HG03575 (cell line): ENCODE measurements at regions not wholly inside any gene's neighbourhood (a gene's known extent, or its start where the extent isn't known, plus 50 kb on each side); places are given as distances from the start of the nearest gene placed in this dataset.

Source experiments
- ATAC-seq: cut with Tn5 transposase; IDR thresholded peaks from one replicate; pipeline ENCODE4 v1.9.1; 2021; ENCODE audit not compliant: unreplicated experiment, insufficient number of reproducible peaks, low FRiP score; ENCODE audit errors: extremely low read depth

GRCh38 chr9:100914266-100914665 lies 114.3 kb upstream of the PLPPR1 start:
- ATAC-seq, result no peak

- no peak for ATAC-seq
Measured at GRCh38 chr9:100919506-100919905, 109.0 kb upstream of the PLPPR1 start.

- ATAC-seq, result no peak
Measured at GRCh38 chr9:100926366-100926765, 102.2 kb upstream of the PLPPR1 start.

GRCh38 chr9:100927763-100928162 lies 100.8 kb upstream of the PLPPR1 start:
- ATAC-seq, result no peak

GRCh38 chr9:100933656-100934055 lies 94.9 kb upstream of the PLPPR1 start:
- ATAC-seq, result no peak

GRCh38 chr9:100937382-100937781 lies 91.1 kb upstream of the PLPPR1 start:
- ATAC-seq, result no peak

- no peak for ATAC-seq
Measured at GRCh38 chr9:100938507-100938906, 90.0 kb upstream of the PLPPR1 start.

GRCh38 chr9:100939636-100940035 lies 88.9 kb upstream of the PLPPR1 start:
- no peak for ATAC-seq

- no peak for ATAC-seq
Measured at GRCh38 chr9:100959226-100959625, 69.3 kb upstream of the PLPPR1 start.
